HuH-7 (cell line): ENCODE measurements at regions not wholly inside any gene's neighbourhood (a gene's known extent, or its start where the extent isn't known, plus 50 kb on each side); places are given as distances from the start of the nearest gene placed in this dataset.

Source experiments
- DNase-seq: peaks from one replicate; pipeline ENCODE4 v3.0.0; 2011; ENCODE audit warnings: low spot score

- no peak for DNase-seq
These were observed 142.2 kb downstream of the SP3 start for GRCh38 chr2:173822889-173823542.

GRCh38 chr2:173823543-173823939 is 141.6 kb downstream of the SP3 start:
- DNase-seq = no peak

GRCh38 chr2:173828189-173829142 is 136.7 kb downstream of the SP3 start:
- no peak for DNase-seq

GRCh38 chr2:173829727-173830126 is 135.4 kb downstream of the SP3 start:
- DNase-seq = no peak

- DNase-seq = no peak
These were observed 135.0 kb downstream of the SP3 start for GRCh38 chr2:173830170-173830569.

GRCh38 chr2:173831312-173832229 is 133.6 kb downstream of the SP3 start:
- no peak for DNase-seq

- no peak for DNase-seq
These were observed 131.0 kb downstream of the SP3 start for GRCh38 chr2:173834141-173834540.

GRCh38 chr2:173835726-173836125 is 129.4 kb downstream of the SP3 start:
- no peak for DNase-seq

- no peak for DNase-seq
These were observed 124.1 kb downstream of the SP3 start for GRCh38 chr2:173841110-173841509.

- no peak for DNase-seq
These were observed 121.6 kb downstream of the SP3 start for GRCh38 chr2:173843526-173843925.

GRCh38 chr2:173851141-173851641 is 114.0 kb downstream of the SP3 start:
- DNase-seq = no peak

GRCh38 chr2:173854141-173854540 is 111.0 kb downstream of the SP3 start:
- DNase-seq = no peak

GRCh38 chr2:173854840-173855239 is 110.3 kb downstream of the SP3 start:
- DNase-seq = no peak

GRCh38 chr2:173855661-173856060 is 109.5 kb downstream of the SP3 start:
- DNase-seq = no peak
